ENCODE measurements at regions not wholly inside any gene's neighbourhood (a gene's known extent, or its start where the extent isn't known, plus 50 kb on each side); places are given as distances from the start of the nearest gene placed in this dataset.
"Not testable (repeated sequence)": the region's sequence is repeated elsewhere in the genome, so short reads cannot be mapped to it uniquely, and the experiment has no call there.

DNA sequence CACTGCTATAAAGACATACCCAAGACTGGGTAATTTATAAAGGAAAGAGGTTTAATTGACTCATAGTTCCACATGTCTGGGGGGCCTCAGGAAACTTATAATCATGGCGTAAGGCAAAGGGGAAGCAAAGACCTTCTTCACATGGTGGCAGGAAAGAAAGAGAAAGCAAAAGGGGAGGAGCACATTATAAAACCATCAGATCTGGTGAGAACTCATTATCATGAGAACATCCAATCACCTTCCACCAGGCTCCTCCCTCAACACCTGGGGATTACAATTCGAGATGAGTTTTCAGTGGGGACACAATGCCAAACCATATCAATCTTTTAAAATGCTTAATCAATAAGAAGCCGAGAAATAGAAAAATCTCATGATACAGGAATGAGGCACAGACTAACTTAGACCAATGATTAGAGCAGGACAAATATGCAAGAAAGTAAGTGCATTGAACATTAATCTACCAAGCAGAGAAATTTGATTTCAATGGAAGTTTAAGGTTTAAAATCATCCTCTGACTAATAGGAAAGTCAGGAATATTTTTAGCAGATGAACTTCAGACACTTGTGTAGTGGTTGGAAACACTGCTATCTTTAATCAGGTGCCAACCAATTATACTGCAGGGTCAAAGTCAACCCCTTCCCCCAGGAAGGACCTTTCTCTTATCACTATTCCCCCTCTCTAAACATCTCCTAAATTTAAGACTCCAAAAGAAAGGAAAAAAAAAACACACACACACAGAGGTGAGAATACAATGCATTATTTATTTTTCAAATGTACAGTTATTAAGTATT is 259.2 kb downstream of the IRS1 start:
- FAIRE-seq = no peak
- no peak for DNase-seq (ENCODE audit: low spot score in 2 of 2)

DNA sequence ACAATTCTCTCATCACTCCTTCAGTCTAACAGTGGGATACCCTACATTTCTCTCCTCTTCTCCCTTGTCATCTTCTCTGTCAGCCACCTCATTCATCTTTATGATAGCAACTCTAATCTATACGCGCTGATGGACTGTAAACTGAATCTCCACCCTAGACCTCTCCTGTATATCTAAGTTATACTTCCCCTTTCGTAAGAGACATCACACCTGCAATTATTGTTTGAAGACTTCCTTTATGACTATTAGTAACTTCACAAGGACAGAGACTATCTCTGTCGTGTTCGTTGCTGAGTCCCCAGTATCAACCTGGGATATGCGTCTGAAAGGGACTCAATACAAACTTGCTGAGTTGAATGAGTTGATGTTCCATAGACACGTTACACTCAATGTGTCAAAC is 263.2 kb downstream of the IRS1 start:
- FAIRE-seq = no peak
- no peak for DNase-seq (ENCODE audit: low spot score in 2 of 2)

DNA sequence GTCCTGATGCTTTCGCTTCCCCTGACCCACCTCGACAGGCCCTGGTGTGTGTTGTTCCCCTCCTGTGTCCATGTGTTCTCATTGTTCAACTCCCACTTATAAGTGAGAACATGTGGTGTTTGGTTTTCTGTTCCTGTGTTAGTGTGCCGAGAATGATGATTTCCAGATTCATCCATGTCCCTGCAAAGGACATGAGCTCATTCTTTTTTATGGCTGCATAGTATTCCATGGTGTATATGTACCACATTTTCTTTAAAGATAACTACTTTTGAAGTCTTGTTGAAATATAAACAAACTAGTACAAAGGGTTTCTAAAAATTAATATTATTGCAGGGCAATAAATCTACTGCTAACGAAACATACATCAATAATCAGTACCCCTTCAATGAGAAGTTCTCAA is 266.6 kb downstream of the IRS1 start:
- DNase-seq (ENCODE audit: low spot score in 2 of 2); FAIRE-seq: not testable (repeated sequence)

- DNase-seq (ENCODE audit: low spot score in 2 of 2) (no peak), FAIRE-seq (no peak)
Measured at GRCh38 chr2:226531061-226531810, 268.4 kb downstream of the IRS1 start.

- DNase-seq (ENCODE audit: low spot score in 2 of 2) = no peak
- FAIRE-seq = no peak
Measured at GRCh38 chr2:226529556-226529955, 270.1 kb downstream of the IRS1 start.

DNA sequence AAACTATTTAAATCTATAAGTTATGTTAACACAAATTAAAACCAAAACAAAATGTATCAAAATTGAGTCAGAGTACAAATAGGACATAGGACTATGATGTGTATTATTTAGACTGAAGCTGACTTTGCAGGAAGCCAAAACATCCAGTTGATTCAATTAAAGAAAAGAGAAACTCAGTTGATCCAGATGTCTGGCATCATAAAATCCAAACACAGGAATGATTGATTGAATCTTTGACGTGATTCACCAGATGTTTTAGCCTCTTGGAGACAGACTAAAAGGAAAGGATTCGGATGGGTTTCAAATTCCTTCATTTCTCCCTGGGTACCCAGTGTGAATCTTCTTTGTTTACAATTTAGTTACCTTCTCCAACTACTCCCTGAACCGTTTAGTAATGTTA is 272.9 kb downstream of the IRS1 start:
- DNase-seq (ENCODE audit: low spot score in 2 of 2) = no peak
- no peak for FAIRE-seq

DNA sequence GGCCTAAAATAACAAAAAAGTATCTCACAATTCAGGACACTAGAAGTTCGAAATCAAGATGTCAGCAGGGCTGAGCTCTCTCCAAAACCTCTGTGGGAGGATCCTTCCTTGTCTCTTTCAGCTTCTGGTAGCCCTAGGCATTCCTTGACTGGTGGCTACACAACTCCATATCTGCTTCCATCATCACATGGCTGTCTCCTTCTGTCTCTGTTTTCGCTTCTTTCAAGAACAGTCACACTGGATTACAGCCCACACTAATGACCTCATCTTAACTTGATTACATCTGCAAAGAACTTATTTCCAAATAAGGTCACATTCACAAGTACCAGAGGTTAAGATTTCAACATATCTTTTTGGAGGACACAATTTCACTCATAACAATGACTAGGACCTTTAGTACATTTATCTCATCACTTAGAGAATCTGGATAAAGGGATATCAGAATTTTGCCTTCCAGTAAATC is 275.2 kb downstream of the IRS1 start:
- FAIRE-seq (no peak), DNase-seq (ENCODE audit: low spot score in 2 of 2) (no peak)

- DNase-seq (ENCODE audit: low spot score in 2 of 2) = no peak
- no peak for FAIRE-seq
Measured at GRCh38 chr2:226520723-226521122, 278.9 kb downstream of the IRS1 start.

- FAIRE-seq = no peak
- DNase-seq (ENCODE audit: low spot score in 2 of 2) = no peak
Measured at GRCh38 chr2:226515344-226516055, 284.1 kb downstream of the IRS1 start.

DNA sequence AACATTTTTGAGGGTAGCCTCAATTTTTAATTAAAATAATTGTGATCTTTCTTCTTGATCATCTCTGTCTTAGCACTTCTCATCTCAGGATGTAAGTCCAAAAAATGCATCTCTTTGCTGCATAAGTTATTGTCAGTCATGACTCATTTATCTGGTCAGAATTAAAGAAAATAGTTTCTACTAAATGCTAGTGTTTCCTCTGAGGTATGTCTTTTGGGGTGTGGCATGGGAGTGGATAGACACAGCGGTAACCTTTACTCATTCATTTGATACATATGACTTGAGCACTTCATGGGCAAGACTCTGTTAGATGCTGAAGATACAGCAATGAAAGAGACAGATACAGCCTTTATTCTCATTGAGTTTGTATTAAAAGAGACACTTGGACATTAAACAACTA is 284.7 kb downstream of the IRS1 start:
- DNase-seq (ENCODE audit: low spot score in 2 of 2) (no peak), FAIRE-seq (no peak)

GRCh38 chr2:226511311-226511710 is 288.3 kb downstream of the IRS1 start:
- no peak for FAIRE-seq
- DNase-seq (ENCODE audit: low spot score in 2 of 2) = no peak

- DNase-seq (ENCODE audit: low spot score in 2 of 2) = no peak
Measured at GRCh38 chr2:226508683-226509082, 290.9 kb downstream of the IRS1 start.

GRCh38 chr2:226508005-226508404 is 291.6 kb downstream of the IRS1 start:
- no peak for FAIRE-seq
- no peak for DNase-seq (ENCODE audit: low spot score in 2 of 2)

More at GRCh38 chr2:226508683-226509082, 290.9 kb downstream of the IRS1 start:
- no peak for FAIRE-seq

DNA sequence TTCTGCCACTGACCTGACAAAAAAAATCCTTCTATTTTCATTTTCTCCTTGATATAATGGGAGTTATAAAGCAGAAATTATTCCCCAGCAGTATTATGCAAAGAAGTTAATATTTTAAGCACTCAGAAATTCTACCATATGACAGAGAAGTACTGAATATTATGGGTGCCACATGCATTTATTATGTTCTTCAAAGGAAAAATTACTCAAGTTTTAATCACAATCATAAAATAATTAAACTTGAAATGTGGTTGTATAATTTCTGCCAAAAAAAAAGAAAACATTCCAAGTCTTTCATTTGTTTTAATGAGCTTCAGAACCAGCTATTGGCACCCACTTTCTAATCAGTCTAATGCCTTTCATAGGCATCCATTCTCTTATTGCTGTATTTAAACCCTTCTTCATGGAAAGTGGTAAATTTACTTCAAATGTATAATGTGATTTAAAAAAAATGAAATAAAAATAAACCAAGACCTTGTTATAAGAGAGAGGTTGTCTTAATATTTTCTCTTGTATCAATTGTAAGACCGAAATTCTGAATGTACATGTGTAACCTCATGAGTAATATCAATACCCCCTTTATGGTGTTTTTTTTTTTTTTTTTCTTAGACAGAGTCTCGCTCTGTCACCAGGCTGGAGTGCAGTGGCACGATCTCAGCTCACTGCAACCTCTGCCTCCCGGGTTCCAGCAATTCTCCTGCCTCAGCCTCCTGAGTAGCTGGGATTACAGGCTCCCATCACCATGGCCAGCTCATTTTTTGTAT is 302.3 kb downstream of the IRS1 start:
- DNase-seq (ENCODE audit: low spot score in 2 of 2) (no peak), FAIRE-seq (no peak)

DNA sequence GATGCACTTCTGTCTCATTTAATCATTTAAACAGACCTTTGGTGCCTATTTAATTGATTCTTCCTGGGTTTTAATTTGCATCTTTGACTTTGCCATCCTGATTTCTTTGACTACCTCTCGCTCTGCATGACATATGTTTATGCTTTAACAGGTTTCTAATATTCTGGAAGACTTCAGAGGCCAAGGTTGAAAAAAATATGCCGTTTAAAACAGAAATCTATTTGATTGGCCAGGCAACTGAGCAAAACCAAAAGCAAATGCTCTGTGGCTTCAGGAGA is 303.4 kb downstream of the IRS1 start:
- DNase-seq (ENCODE audit: low spot score in 2 of 2) = no peak
- FAIRE-seq = no peak

GRCh38 chr2:226495466-226496272 is 304.0 kb downstream of the IRS1 start:
- FAIRE-seq (no peak), DNase-seq (ENCODE audit: low spot score in 2 of 2) (no peak)

- no peak for FAIRE-seq
- DNase-seq (ENCODE audit: low spot score in 2 of 2) = no peak
Measured at GRCh38 chr2:226491112-226491511, 308.5 kb downstream of the IRS1 start.

DNA sequence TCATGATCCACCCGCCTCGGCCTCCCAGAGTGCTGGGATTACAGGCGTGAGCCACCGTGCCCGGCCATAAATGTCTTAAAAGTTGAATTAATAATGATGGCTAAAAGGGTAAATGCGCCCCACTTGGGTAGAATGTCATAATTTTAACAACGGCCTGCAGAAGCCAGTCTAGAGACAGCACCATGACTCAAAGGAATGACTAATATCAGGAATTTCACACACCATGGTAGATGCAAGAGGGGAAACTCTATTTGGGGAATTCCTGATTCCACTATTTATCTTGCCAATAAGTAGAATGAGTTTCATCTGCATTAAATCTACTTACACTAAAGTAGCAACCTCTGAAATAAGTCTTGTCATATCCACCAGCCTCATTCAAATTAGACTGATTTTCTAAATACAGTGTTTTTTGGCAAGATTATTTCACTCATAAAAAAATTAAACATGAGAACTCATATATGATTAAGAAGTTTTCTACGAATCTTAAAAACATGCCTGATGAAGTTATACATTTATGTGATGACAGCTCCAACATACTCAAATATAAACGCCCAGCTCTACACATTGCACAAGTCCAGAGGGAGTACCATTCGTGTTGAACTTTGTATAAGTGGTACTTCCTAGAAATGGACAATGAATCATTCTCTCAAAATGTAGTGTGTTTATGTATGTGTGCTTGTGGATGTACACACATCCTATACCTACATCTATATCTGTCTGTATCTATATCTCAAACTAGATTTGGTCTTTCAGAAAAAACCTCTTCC is 309.7 kb downstream of the IRS1 start:
- FAIRE-seq (no peak), DNase-seq (ENCODE audit: low spot score in 2 of 2) (no peak)

DNA sequence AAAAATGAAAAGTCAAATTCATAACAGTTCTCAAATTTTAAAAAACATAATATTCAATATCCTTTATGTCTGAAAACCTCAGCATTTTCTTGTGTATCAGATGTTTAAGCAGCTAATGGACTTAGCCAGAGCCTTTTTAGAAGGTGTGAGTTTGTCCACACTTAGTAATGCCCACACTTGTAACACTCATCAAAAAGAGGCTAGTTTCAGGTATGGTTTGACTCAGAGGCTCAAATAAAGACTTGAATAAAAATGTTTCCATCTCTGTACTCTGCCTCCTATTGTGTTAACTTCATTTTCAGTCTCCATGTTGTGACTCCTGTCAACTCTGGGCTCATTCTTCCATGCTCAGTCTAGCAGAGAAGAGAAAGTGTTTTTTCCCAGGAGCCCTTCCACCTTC is 311.6 kb downstream of the IRS1 start:
- no peak for DNase-seq (ENCODE audit: low spot score in 2 of 2)
- no peak for FAIRE-seq
